Parathyroid adenoma (tissue), 2 donors: ENCODE measurements at regions not wholly inside any gene's neighbourhood (a gene's known extent, or its start where the extent isn't known, plus 50 kb on each side); places are given as distances from the start of the nearest gene placed in this dataset.

Experiments used
- H2AFZ ChIP-seq: fragments of 300-600 bp; sonication (generic); one replicate; pipeline ENCODE4 v1.7.0; 2017; ENCODE audit warnings: antibody characterized with exemption, mild to moderate bottlenecking
- H3K27ac ChIP-seq: fragments of 300-600 bp; sonication (generic); one replicate; pipeline ENCODE4 v1.7.0; 2017
- H3K27me3 ChIP-seq: fragments of 300-600 bp; sonication (generic); one replicate; pipeline ENCODE4 v1.7.0; 2017; ENCODE audit warnings: low read length; ENCODE audit not compliant: control insufficient read depth, insufficient read depth
- H3K36me3 ChIP-seq: fragments of 300-600 bp; sonication (generic); one replicate; pipeline ENCODE4 v1.7.0; 2017; ENCODE audit warnings: low read length; ENCODE audit not compliant: control insufficient read depth, insufficient read depth
- H3K4me1 ChIP-seq: fragments of 300-600 bp; sonication (generic); one replicate; pipeline ENCODE4 v1.7.0; 2017; ENCODE audit warnings: control low read depth
- H3K4me2 ChIP-seq: fragments of 300-600 bp; sonication (generic); one replicate; pipeline ENCODE4 v1.7.0; 2017; ENCODE audit warnings: low read length
- H3K4me3 ChIP-seq: fragments of 300-600 bp; sonication (generic); one replicate; pipeline ENCODE4 v1.7.0; 2017; ENCODE audit warnings: low read depth, low read length
- H3K79me2 ChIP-seq: fragments of 300-600 bp; sonication (generic); one replicate; pipeline ENCODE4 v1.7.0; 2017; ENCODE audit warnings: control low read depth
- H3K9ac ChIP-seq: fragments of 300-600 bp; sonication (generic); one replicate; pipeline ENCODE4 v1.7.0; 2017; ENCODE audit warnings: mild to moderate bottlenecking
- H3K9me3 ChIP-seq: fragments of 300-600 bp; sonication (generic); one replicate; pipeline ENCODE4 v1.7.0; 2017; ENCODE audit warnings: low read length; ENCODE audit not compliant: control insufficient read depth
- CTCF ChIP-seq: fragments of 300-600 bp; sonication (generic); IDR thresholded peaks from one replicate; pipeline ENCODE4 v1.7.0; 2017; ENCODE audit warnings: antibody characterized with exemption, mild to moderate bottlenecking
- donor health status: primary hyperparathyroidism.

GRCh38 chr17:33352526-33352925 is 59.4 kb upstream of the ASIC2 start:
- Histone ChIP-seq H3K4me3 (no peak overlapping the region), H3K4me1 (no peaks in the 10 kb centered on the region), H3K27me3 (no peaks in the 10 kb centered on the region), H2AFZ (no peak overlapping the region), H3K79me2 (no peaks in the 10 kb centered on the region), H3K4me2 (no peak overlapping the region), H3K9ac (no peak overlapping the region), H3K27ac (no peak overlapping the region), H3K9me3 (no peaks in the 10 kb centered on the region), H3K36me3 (no peaks in the 10 kb centered on the region)
- no peak for TF ChIP-seq CTCF

GRCh38 chr17:33356266-33356665 is 63.2 kb upstream of the ASIC2 start:
- Histone ChIP-seq H3K79me2 (no peaks in the 10 kb centered on the region), H3K4me1 (no peaks in the 10 kb centered on the region), H3K4me3 (no peak overlapping the region), H3K4me2 (no peak overlapping the region), H3K27ac (no peak overlapping the region), H3K36me3 (no peaks in the 10 kb centered on the region), H3K9ac (no peak overlapping the region), H3K9me3 (no peaks in the 10 kb centered on the region), H3K27me3 (no peaks in the 10 kb centered on the region), H2AFZ (no peak overlapping the region)
- TF ChIP-seq CTCF = no peak

- Histone ChIP-seq H3K4me2 (no peak overlapping the region), H3K9me3 (no peaks in the 10 kb centered on the region), H2AFZ (no peak overlapping the region), H3K9ac (no peak overlapping the region), H3K79me2 (no peaks in the 10 kb centered on the region), H3K4me3 (no peak overlapping the region), H3K27me3 (no peaks in the 10 kb centered on the region), H3K27ac (no peak overlapping the region), H3K36me3 (no peaks in the 10 kb centered on the region), H3K4me1 (no peaks in the 10 kb centered on the region)
- no peak for TF ChIP-seq CTCF
These were observed 70.4 kb upstream of the ASIC2 start for GRCh38 chr17:33363475-33363874.

GRCh38 chr17:33366960-33367359 is 73.9 kb upstream of the ASIC2 start:
- Histone ChIP-seq H3K27me3 (no peaks in the 10 kb centered on the region), H3K4me1 (no peaks in the 10 kb centered on the region), H3K4me3 (no peak overlapping the region), H3K27ac (no peak overlapping the region), H2AFZ (no peak overlapping the region), H3K9ac (no peak overlapping the region), H3K36me3 (no peaks in the 10 kb centered on the region), H3K4me2 (no peak overlapping the region), H3K9me3 (no peaks in the 10 kb centered on the region), H3K79me2 (no peaks in the 10 kb centered on the region)
- no peak for TF ChIP-seq CTCF

GRCh38 chr17:33369149-33369548 is 76.1 kb upstream of the ASIC2 start:
- no peak overlapping the region for H3K4me3 ChIP-seq
- no peaks in the 10 kb centered on the region for H3K9me3 ChIP-seq
- H3K79me2 ChIP-seq = no peaks in the 10 kb centered on the region
- H3K9ac ChIP-seq = no peak overlapping the region
- H3K4me2 ChIP-seq = no peak overlapping the region
- no peak overlapping the region for H3K27ac ChIP-seq
- TF ChIP-seq CTCF = no peak
- H3K27me3 ChIP-seq = no peaks in the 10 kb centered on the region
- H3K4me1 ChIP-seq = no peaks in the 10 kb centered on the region
- no peaks in the 10 kb centered on the region for H3K36me3 ChIP-seq
- H2AFZ ChIP-seq = no peak overlapping the region
